ENCODE measurements at regions not wholly inside any gene's neighbourhood (a gene's known extent, or its start where the extent isn't known, plus 50 kb on each side); places are given as distances from the start of the nearest gene placed in this dataset.

DNA sequence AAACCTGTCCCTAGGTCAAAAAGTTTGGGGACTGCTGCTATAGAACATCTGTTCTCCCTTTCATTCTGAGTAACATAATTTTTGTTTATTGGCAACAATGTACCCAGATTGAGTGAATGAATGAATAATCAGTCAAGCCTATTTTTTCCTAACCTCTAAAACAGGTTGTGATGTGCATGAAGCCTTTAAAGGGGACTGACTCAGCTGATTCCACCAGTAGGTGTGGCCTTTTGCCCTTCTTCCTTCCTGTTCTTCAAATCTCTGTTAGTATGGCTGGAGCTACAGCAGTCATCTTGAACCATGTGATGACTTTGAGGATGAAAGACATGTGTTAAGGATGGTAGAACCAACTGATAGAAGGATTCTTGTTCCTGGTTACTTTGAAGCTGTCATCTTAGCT is 476.1 kb downstream of the NUF2 start:
- in situ Hi-C loops (cut with HindIII; ENCODE audit: low sequenced_read_pairs), result no loop called here
- no peak overlapping the region for H3K4me3 ChIP-seq (ENCODE audit: low read depth, low read length)
- no peak for DNase-seq (ENCODE audit: low read depth)
- TF ChIP-seq, protein P1, sequence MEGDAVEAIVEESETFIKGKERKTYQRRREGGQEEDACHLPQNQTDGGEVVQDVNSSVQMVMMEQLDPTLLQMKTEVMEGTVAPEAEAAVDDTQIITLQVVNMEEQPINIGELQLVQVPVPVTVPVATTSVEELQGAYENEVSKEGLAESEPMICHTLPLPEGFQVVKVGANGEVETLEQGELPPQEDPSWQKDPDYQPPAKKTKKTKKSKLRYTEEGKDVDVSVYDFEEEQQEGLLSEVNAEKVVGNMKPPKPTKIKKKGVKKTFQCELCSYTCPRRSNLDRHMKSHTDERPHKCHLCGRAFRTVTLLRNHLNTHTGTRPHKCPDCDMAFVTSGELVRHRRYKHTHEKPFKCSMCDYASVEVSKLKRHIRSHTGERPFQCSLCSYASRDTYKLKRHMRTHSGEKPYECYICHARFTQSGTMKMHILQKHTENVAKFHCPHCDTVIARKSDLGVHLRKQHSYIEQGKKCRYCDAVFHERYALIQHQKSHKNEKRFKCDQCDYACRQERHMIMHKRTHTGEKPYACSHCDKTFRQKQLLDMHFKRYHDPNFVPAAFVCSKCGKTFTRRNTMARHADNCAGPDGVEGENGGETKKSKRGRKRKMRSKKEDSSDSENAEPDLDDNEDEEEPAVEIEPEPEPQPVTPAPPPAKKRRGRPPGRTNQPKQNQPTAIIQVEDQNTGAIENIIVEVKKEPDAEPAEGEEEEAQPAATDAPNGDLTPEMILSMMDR (IDR thresholded peaks at IDR 0.05; ENCODE audit: low read depth, low read length, missing control alignments), result no peak

- no peak overlapping the region for H3K4me3 ChIP-seq (ENCODE audit: low read depth, low read length)
- DNase-seq (ENCODE audit: low read depth), result no peak
- TF ChIP-seq, protein P1 (IDR thresholded peaks at IDR 0.05; ENCODE audit: low read depth, low read length, missing control alignments), result no peak
- in situ Hi-C loops (cut with HindIII; ENCODE audit: low sequenced_read_pairs), result no loop called here
Measured at GRCh38 chr1:163799190-163799805, 477.5 kb downstream of the NUF2 start.

- DNase-seq (ENCODE audit: low read depth), result no peak
- in situ Hi-C loops (cut with HindIII; ENCODE audit: low sequenced_read_pairs), result no loop called here
- no peak overlapping the region for H3K4me3 ChIP-seq (ENCODE audit: low read depth, low read length)
- TF ChIP-seq, protein P1 (IDR thresholded peaks at IDR 0.05; ENCODE audit: low read depth, low read length, missing control alignments), result no peak
Measured at GRCh38 chr1:163807331-163808049, 485.7 kb downstream of the NUF2 start.

DNA sequence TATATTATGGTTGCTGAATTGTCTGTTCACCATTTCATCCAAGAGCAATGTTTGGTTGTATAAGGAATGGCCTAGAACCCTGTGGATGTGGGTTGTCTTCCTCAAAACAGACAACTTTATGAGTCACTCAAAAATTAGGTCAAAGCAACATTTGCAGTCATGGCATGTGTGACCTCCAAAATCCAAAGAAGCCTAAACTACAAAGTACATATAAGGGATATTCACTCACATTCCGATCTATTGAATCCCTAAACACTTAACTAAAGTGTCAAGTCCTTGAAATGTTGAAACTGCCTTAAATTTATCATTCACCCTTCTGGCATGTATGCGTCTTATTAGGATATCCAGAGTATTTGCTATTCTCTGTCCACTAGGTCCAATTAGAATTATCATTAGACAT is 491.5 kb downstream of the NUF2 start:
- TF ChIP-seq, protein P1 (IDR thresholded peaks at IDR 0.05; ENCODE audit: low read depth, low read length, missing control alignments), result no peak
- H3K4me3 ChIP-seq (ENCODE audit: low read depth, low read length), result no peak overlapping the region
- in situ Hi-C loops (cut with HindIII; ENCODE audit: low sequenced_read_pairs), result no loop called here
- DNase-seq (ENCODE audit: low read depth), result no peak

- TF ChIP-seq, protein P1 (IDR thresholded peaks at IDR 0.05; ENCODE audit: low read depth, low read length, missing control alignments), result no peak
- H3K4me3 ChIP-seq (ENCODE audit: low read depth, low read length), result no peak overlapping the region
- DNase-seq (ENCODE audit: low read depth), result no peak
- in situ Hi-C loops (cut with HindIII; ENCODE audit: low sequenced_read_pairs), result no loop called here
Measured at GRCh38 chr1:163820226-163820625, 498.5 kb downstream of the NUF2 start.

- H3K4me3 ChIP-seq (ENCODE audit: low read depth, low read length), result no peak overlapping the region
- TF ChIP-seq, protein P1 (IDR thresholded peaks at IDR 0.05; ENCODE audit: low read depth, low read length, missing control alignments), result no peak
- in situ Hi-C loops (cut with HindIII; ENCODE audit: low sequenced_read_pairs), result no loop called here
- DNase-seq (ENCODE audit: low read depth), result no peak
Measured at GRCh38 chr1:163820766-163821165, 499.0 kb downstream of the NUF2 start.

Measured in astrocyte of the cerebellum (primary cell).